ENCODE measurements at regions not wholly inside any gene's neighbourhood (a gene's known extent, or its start where the extent isn't known, plus 50 kb on each side); places are given as distances from the start of the nearest gene placed in this dataset.

DNA sequence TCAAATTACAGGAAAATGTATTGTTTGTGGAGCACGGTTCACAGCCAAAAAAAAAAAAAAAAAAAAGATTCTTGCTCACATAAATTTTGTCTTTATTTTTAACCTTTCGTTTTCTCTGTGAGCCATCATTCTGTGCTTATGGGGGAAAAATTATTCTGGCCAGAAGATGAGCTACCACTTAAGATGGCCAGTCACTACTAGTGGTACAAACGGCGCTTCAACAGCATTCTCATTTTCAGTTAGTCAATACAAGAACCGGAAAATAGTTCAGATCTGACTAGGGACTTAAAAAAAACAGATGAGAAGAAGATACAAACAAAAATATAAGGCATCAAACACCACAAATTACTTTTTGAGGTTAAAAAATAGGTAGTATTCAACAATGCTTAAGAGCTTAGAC, 158.6 kb upstream of the CNTN5 start:
- DNase-seq = no peak
- H3K36me3 ChIP-seq = no peaks in the 10 kb centered on the region
- TF ChIP-seq, protein P1, sequence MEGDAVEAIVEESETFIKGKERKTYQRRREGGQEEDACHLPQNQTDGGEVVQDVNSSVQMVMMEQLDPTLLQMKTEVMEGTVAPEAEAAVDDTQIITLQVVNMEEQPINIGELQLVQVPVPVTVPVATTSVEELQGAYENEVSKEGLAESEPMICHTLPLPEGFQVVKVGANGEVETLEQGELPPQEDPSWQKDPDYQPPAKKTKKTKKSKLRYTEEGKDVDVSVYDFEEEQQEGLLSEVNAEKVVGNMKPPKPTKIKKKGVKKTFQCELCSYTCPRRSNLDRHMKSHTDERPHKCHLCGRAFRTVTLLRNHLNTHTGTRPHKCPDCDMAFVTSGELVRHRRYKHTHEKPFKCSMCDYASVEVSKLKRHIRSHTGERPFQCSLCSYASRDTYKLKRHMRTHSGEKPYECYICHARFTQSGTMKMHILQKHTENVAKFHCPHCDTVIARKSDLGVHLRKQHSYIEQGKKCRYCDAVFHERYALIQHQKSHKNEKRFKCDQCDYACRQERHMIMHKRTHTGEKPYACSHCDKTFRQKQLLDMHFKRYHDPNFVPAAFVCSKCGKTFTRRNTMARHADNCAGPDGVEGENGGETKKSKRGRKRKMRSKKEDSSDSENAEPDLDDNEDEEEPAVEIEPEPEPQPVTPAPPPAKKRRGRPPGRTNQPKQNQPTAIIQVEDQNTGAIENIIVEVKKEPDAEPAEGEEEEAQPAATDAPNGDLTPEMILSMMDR (IDR thresholded peaks at IDR 0.05) = no peak
- no peak for TF ChIP-seq POLR2A (IDR thresholded peaks at IDR 0.05)
- H3K27ac ChIP-seq = no peak overlapping the region
- H3K4me1 ChIP-seq = no peaks in the 10 kb centered on the region
- H3K27me3 ChIP-seq = no peaks in the 10 kb centered on the region
- H3K4me3 ChIP-seq = no peak overlapping the region
- WGBS, 2 donors = 69 to 70% methylated on average over 5 of the region's 5 CpGs
- intact Hi-C loops (cut with DNase I) = no loop called here
- no peaks in the 10 kb centered on the region for H3K9me3 ChIP-seq

DNA sequence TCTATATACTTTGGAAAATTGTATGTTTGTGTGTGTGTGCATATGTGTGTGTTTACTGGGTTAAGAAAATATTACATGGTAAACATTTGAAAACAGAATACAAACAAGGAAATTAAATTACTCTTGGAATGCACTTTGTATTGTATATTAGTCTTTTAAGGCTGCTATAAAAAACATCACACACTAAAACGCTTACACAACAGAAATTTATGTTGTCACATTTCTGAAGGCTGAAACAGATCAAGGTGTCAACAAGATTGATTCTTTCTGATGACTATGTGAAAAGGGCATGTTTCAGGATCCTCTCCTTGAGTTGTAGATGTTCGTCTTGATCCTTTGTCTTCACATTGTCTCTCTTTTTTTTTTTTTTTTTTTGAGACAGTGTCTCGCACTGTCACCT, 149.1 kb upstream of the CNTN5 start:
- Histone ChIP-seq H3K4me1 (no peaks in the 10 kb centered on the region), H3K9me3 (no peaks in the 10 kb centered on the region), H3K27me3 (no peaks in the 10 kb centered on the region), H3K27ac (no peak overlapping the region), H3K4me3 (no peak overlapping the region), H3K36me3 (no peaks in the 10 kb centered on the region)
- intact Hi-C loops (cut with DNase I) = no loop called here
- WGBS, 2 donors = 85 to 92% methylated on average over 3 of the region's 3 CpGs
- DNase-seq = no peak
- TF ChIP-seq, protein P1 (IDR thresholded peaks at IDR 0.05) = no peak
- no peak for TF ChIP-seq POLR2A (IDR thresholded peaks at IDR 0.05)

DNA sequence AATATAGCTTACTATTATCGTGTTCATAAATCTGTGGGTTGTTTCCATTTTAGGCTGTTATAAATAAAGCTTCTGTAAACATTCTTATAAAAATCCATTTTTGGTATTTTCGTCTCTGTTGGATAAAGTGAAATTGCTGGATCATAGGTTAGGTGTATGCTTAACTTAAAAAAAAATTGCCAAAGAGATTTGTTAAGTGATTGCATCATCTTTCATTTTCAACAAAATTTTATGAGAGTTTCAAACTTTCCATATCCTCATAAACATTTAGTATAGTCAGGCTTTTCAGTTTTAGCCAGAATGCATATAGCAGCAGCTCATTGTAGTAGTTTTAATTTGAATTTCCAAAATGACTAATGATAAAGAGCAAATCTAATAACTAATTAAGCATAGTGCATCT, 146.7 kb upstream of the CNTN5 start:
- intact Hi-C loops (cut with DNase I) = no loop called here

DNA sequence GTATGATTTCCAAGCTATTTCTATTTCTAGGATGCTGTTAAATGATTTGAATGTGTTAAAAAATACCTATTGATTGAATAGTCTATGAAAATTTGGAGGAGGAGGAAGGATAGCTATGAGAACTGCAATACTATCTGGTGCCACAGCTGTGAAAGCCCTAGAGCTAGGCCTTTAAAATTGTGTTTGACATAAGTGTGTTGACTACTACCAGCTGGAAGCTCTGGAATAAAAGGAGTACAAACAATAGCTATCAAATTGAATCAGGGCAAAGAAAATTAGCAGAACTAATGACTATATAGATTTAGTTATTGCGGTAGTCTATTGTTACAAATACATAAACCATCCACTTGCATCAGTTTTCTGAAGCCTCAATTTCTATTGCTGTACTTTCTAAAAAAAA, 124.8 kb upstream of the CNTN5 start:
- no peaks in the 10 kb centered on the region for H3K27me3 ChIP-seq
- 81 to 85% methylated on average over 1 of the region's 1 CpG for WGBS, 2 donors
- H3K4me1 ChIP-seq = no peaks in the 10 kb centered on the region
- no peaks in the 10 kb centered on the region for H3K9me3 ChIP-seq
- no peaks in the 10 kb centered on the region for H3K36me3 ChIP-seq
- DNase-seq = no peak
- intact Hi-C loops (cut with DNase I) = no loop called here
- H3K4me3 ChIP-seq = no peak overlapping the region
- no peak overlapping the region for H3K27ac ChIP-seq
- TF ChIP-seq, protein P1 (IDR thresholded peaks at IDR 0.05) = no peak
- no peak for TF ChIP-seq POLR2A (IDR thresholded peaks at IDR 0.05)

More for the DNA sequence above, 146.7 kb upstream of the CNTN5 start:
- no peaks in the 10 kb centered on the region for H3K9me3 ChIP-seq
- DNase-seq = no peak
- no peak overlapping the region for H3K4me3 ChIP-seq
- H3K27me3 ChIP-seq = no peaks in the 10 kb centered on the region
- 51 to 61% methylated on average over 2 of the region's 2 CpGs for WGBS, 2 donors
- no peak for TF ChIP-seq POLR2A (IDR thresholded peaks at IDR 0.05)
- TF ChIP-seq, protein P1 (IDR thresholded peaks at IDR 0.05) = no peak
- no peak overlapping the region for H3K27ac ChIP-seq
- no peaks in the 10 kb centered on the region for H3K4me1 ChIP-seq
- H3K36me3 ChIP-seq = no peaks in the 10 kb centered on the region

DNA sequence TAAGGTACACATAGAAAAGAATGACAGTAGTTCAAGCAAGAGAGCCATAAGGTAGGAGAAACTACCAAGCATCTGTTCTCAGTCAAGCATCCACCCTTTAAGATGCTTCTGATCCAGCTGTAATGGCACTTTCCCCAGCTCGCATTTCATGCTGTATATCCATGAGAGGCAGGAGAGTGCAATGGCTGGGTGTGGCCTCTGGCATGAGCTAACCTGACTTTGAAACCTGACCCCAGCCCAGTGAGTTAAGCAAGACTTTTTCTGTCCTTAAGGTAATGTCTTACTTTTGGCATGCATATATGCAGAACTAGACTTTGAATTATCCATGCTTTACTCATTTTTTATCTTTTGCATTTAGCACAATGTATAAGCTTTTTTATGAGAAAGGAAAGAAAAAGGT, 79.8 kb upstream of the CNTN5 start:
- WGBS, 2 donors = 27 to 44% methylated on average over 1 of the region's 1 CpG

More for the DNA sequence above, 79.8 kb upstream of the CNTN5 start:
- no peaks in the 10 kb centered on the region for H3K4me1 ChIP-seq
- no peak overlapping the region for H3K27ac ChIP-seq
- TF ChIP-seq, protein P1 (IDR thresholded peaks at IDR 0.05) = no peak
- TF ChIP-seq POLR2A (IDR thresholded peaks at IDR 0.05) = no peak
- intact Hi-C loops (cut with DNase I) = no loop called here
- no peaks in the 10 kb centered on the region for H3K36me3 ChIP-seq
- DNase-seq = no peak
- H3K27me3 ChIP-seq = no peaks in the 10 kb centered on the region
- H3K9me3 ChIP-seq = no peaks in the 10 kb centered on the region
- H3K4me3 ChIP-seq = no peak overlapping the region

Measured in esophagus squamous epithelium (tissue), 5 donors.